GM03348 (cell line): ENCODE measurements at regions not wholly inside any gene's neighbourhood (a gene's known extent, or its start where the extent isn't known, plus 50 kb on each side); places are given as distances from the start of the nearest gene placed in this dataset.
"Not testable (repeated sequence)": the region's sequence is repeated elsewhere in the genome, so short reads cannot be mapped to it uniquely, and the experiment has no call there.

ENCODE experiments used
- DNase-seq: peaks from one replicate; pipeline ENCODE4 v3.0.0; 2012; ENCODE audit warnings: low spot score

DNA sequence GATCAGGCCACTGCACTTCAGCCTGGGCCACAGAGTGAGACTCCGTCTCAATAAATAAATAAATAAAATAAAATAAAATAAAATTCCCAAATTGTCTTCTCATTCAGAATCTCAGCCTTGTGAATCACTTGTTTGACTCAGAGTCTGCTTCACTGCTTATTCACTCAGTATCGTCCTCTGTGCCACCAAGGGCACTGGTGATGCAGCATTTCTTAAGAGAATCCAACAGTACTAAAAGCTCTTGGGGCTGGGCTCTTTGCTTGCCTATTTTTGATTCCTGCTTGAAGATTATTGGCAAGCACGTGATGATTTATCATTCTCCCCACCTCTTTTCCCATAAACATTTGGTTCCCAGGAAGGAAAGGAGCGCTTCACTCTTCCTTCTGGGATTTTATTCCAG is 54.8 kb upstream of the HMGB1 start:
- peak; percentile 63 for DNase-seq

DNA sequence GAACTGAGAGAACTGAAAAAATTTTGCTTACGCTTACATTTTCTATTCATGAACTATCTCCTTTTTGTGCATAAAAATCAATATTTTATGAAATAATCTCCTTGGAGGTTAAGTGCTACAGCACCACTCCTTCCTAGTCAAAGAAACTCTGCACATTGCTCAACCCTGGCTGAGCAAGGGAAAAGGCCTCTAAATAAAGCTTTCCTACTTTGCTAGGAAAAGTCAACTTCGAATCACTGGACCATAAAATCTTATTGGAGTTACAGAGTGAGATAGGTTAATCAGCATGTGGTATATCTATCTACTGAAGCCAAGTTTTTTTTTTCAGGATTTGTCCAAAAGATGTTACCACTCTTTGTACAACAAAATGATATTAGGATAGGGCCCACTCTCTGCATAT is 57.5 kb upstream of the HMGB1 start:
- no peak for DNase-seq

DNA sequence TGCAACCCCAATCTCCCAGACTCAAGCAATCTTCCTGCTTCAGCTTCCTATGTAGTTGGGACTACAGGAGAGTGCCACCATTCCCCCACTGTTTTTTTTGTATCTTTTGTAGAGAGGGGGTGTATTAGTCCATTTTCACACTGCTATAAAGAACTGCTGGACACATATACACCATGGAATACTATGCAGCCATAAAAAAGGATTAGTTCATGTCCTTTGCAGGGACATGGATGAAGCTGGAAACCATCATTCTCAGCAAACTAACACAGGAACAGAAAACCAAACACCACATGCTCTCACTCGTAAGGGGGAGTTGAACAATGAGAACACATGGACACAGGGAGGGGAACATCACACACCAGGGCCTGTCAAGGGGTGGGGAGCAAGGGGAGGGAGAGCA is 58.1 kb upstream of the HMGB1 start:
- not testable (repeated sequence) for DNase-seq

DNA sequence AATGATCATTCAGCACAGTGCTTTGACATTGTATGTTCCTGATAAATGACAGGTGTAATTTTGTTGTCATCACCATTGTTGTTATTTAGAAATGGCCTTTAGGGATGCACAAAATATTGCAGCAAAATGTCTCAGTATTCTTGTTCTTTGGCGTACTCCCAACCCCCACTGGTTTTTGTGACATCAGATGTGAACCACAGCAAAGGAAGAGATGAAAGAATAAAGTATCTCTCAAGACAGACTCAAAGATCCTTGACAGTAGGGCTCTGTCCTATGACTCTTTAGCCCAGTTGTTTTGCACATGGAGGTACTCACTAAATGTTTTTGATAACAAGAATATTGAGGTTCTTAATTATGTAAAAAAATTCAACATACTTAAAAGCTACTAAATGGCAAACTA is 59.5 kb upstream of the HMGB1 start:
- DNase-seq, result not testable (repeated sequence)

DNA sequence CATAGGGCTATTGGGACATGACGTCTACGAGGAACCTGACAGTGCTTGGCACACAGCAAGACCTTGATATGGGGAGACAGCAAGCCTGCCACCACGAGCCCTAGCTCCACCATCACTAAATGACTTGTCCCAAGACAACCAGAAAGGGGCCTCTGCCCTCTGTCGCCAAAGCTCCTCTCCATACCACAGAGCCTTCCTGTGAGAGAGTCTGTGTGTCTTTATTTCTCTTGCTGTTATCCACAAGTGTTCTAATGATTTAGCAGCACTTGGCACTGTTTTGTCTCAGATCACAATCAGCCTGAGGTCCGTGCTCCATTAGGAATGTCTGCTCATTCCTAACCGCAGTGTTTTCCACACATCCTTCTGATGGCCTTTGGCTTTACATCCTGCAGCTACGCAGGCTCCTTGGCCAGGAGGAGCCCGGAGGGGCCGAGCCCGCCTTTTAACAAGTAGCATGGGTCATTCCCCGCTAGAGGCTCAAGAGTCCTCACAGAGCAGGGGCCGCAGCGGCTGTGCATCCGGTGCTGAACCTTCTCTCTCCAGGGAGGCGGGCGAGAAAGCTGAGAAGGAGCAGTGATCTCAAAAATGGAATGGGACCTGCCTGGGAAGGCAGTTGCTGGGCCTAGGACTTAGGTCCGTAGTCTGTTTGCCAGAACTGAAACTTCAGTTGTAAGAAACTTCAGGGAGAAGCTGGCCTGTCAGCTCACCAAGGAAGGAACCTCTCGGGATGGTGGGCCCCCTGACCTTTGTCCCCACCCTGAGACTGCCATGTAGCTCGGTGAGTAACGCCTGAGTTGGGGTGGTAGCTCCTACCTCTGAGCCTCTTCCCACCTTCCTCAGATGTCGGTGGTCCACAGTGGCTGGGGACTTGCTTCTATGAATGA is 61.1 kb upstream of the HMGB1 start:
- DNase-seq, result no peak

DNA sequence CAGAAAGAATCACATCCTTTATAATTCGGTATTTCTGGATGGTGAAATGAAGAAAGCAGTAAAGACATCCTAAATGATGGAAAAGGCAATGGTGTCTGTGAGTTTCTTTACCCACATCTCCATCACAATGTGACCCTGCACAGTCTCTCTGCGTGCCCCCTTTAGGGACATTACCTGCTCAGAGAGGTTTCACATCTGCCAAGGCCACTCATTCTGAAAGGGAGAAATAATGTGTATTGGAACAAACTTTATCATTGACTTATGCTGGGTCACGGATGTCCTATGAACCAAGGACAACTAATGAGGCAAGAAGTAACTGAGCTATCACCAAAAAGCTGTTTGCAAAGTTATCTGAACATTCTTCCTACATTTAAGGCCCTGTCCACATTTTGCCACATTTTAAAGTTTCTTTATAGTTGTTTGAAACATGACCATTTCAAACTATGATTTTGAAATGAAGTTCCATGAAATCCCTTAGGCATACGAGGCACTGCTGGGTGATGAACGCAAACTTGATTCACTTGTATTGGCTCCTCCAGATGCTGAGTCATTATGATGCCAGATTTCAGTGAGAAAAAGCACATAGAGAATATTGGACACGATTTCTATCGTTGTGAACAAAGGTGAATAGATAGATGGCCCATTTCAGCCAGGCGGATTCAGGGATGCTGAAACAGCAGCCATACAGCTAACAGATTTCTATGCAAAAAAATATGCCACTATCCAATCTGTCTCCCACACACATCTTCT is 63.5 kb upstream of the HMGB1 start:
- DNase-seq, result no peak

- no peak for DNase-seq
Measured at GRCh38 chr13:30535046-30535445, 69.3 kb upstream of the HMGB1 start.

- no peak for DNase-seq
Measured at GRCh38 chr13:30545320-30545719, 72.4 kb upstream of the USPL1 start.

GRCh38 chr13:30548046-30548445 is 69.7 kb upstream of the USPL1 start:
- DNase-seq, result not testable (repeated sequence)

DNA sequence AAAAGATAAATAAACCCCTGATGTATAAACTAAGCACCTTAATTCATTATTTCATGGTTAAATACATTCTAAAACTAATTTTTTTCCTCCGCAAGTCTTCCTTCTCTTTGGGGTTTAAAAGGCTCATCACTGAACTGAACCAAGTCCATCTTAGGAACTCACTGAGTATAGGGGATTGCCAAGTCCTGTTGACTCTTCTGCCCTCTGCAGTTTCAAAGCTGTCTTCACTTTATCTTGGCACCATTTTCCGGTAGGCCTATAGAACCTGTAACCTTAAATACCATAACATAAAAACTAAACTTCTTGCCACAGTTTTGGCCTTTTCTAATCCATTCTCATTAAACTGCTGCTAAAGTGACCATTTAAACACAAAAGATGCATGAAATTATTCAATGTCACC is 66.5 kb upstream of the USPL1 start:
- DNase-seq, result no peak

- DNase-seq, result no peak
Measured at GRCh38 chr13:30552567-30552966, 65.2 kb upstream of the USPL1 start.

- DNase-seq, result no peak
Measured at GRCh38 chr13:30559274-30559673, 58.4 kb upstream of the USPL1 start.

GRCh38 chr13:30560212-30560611 is 57.5 kb upstream of the USPL1 start:
- no peak for DNase-seq

- no peak for DNase-seq
Measured at GRCh38 chr13:30561511-30561910, 56.2 kb upstream of the USPL1 start.

- DNase-seq, result no peak
Measured at GRCh38 chr13:30564489-30564888, 53.2 kb upstream of the USPL1 start.

DNA sequence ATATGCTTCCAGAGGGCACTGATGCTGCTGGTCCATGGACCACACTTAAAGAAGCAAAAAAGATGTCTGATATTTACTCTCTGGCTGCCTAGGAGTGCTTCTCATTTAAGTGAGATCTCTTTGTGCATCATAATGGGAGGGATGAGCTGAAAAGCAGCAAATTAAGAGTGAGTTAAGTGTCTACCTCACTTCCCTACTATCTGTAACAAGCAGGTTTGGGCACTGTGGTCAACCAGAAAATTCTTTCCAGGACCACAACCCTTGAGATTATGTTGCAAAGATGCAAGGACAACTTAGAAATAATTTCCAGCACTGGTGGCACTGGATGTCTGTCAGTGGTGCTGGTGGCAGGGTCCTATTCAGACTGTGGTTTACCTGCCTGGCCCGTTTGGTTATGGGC is 52.1 kb upstream of the USPL1 start:
- no peak for DNase-seq

DNA sequence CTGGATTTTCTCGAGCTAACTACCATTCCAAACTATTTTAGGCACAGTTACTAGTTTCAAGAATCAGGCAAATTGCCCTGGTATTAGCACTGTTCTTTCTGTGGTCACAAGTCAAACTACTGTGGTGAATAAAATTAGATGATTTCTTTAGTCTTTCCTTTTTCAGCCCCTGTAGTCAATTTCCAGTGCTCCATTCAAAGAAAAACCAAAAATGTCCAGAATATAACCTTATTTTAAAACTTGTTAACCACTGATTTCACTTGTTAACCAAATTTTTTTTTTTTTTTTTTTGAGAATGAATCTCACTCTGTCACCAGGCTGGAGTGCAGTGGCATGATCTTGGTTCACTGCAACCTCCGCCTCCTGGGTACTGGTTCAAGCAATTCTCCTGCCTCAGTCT is 50.6 kb upstream of the USPL1 start:
- no peak for DNase-seq
